ENCODE measurements at regions not wholly inside any gene's neighbourhood (a gene's known extent, or its start where the extent isn't known, plus 50 kb on each side); places are given as distances from the start of the nearest gene placed in this dataset.
"Not testable (repeated sequence)": the region's sequence is repeated elsewhere in the genome, so short reads cannot be mapped to it uniquely, and the experiment has no call there.

- DNase-seq (ENCODE audit: low read depth in 2 of 2): no peak
Observed at GRCh38 chr19:30943101-30943843, 406.0 kb downstream of the TSHZ3 start.

GRCh38 chr19:30942636-30943035, 406.6 kb downstream of the TSHZ3 start:
- DNase-seq (ENCODE audit: low read depth in 2 of 2): no peak

GRCh38 chr19:30941591-30941990, 407.6 kb downstream of the TSHZ3 start:
- no peak for DNase-seq (ENCODE audit: low read depth in 2 of 2)

DNA sequence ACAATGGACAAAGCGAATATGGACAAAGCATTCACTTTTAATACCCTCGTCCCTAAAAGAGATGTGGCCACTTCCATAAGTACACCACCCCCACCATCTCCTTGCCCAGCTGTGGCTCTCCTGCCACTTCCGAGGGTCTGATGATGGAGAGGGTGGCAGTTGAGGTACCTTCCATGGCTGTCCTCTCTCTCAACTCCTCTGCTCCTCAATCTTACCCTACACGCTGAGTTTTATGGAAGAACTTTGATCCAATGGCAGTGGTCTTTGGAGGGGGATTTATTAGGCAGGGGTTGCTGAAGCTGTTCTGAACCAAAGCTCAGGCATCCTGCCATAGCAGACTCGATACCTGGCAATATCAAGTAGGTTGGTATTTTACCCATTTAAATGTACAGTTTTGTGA, 413.0 kb downstream of the TSHZ3 start:
- no peak for DNase-seq (ENCODE audit: low read depth in 2 of 2)

GRCh38 chr19:30935146-30935545, 414.1 kb downstream of the TSHZ3 start:
- DNase-seq (ENCODE audit: low read depth in 2 of 2): no peak

DNA sequence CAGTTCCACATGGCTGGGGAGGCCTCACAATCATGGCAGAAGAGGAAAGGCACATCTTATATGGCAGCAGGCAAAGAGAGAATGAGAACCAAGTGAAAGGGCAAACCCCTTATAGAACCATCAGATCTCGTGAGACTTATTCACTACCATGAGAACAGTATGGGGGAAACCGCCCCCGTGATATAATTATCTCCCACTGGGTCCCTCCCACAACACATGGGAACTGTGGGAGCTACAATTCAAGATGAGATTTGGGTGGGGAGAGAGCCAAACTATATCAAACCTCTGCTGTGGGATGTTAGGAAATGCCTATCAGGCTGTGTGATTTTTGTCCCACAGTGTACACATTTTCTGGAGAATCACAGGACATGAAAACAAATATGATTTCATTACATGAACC, 415.8 kb downstream of the TSHZ3 start:
- DNase-seq (ENCODE audit: low read depth in 2 of 2): not testable (repeated sequence)

DNA sequence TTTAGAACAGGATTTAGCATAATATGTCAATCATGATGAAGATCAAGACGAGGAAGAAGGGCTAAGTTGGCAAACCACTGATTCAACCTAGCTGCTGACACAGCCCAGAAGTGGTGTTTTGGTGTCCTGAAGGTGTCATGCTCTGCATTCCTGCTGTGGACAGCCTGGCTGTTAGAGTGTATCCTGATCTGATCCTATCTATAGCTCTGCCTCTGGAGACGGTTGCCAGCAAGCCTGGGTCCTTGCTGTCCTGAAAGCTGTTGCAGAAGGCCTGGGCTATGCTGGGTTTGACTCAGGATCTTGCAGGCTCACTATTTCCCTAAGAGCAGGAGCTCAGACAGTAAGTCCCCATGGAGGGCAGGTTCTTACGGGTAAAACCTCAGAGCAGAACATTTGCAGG, 416.4 kb downstream of the TSHZ3 start:
- DNase-seq (ENCODE audit: low read depth in 2 of 2): no peak

GRCh38 chr19:30930941-30931706, 418.1 kb downstream of the TSHZ3 start:
- DNase-seq (ENCODE audit: low read depth in 2 of 2): no peak

DNA sequence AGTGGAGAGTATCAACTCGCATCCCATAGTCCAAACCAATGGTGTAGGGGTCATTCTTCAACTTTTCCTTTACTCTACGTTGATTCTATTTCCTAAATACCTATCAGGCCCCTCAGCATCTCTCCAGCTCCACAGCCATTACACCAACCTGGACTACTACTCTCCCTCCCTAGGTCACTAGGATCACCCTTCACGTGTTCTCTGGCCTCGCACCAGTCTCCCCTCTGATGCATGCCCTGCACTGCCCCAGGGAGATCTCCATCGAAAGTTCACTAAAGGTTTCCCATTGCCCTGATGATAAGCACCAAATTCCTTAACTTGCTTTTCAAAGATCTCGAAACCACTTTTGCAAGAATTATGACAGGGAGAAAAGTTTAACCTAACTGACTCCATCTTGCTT, 421.5 kb downstream of the TSHZ3 start:
- no peak for DNase-seq (ENCODE audit: low read depth in 2 of 2)

GRCh38 chr19:30924670-30925069, 424.6 kb downstream of the TSHZ3 start:
- DNase-seq (ENCODE audit: low read depth in 2 of 2): no peak

- no peak for DNase-seq (ENCODE audit: low read depth in 2 of 2)
Observed at GRCh38 chr19:30924069-30924636, 425.1 kb downstream of the TSHZ3 start.

- DNase-seq (ENCODE audit: low read depth in 2 of 2): no peak
Observed at GRCh38 chr19:30923621-30924020, 425.6 kb downstream of the TSHZ3 start.

DNA sequence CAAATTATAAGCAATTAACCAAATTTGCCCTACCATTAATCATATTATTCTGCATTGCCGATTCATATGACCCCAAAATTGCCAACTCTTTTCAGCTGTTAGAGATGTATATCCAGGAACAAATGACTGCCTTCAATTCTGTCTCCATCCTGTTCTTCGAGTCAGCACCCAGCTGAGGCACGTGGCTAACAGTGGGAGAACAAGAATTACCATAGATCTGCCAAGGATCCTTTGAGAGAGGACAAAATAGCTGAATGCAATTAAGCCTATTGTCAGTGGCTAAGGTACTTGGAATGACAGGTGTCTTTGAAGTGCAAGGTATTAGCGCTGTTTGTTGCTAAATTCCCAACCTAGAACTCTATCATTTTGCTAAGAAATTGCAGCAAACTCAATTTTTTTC, 426.1 kb downstream of the TSHZ3 start:
- DNase-seq (ENCODE audit: low read depth in 2 of 2): no peak

- no peak for DNase-seq (ENCODE audit: low read depth in 2 of 2)
Observed at GRCh38 chr19:30920222-30920621, 429.0 kb downstream of the TSHZ3 start.

- no peak for DNase-seq (ENCODE audit: low read depth in 2 of 2)
Observed at GRCh38 chr19:30919737-30920136, 429.5 kb downstream of the TSHZ3 start.

DNA sequence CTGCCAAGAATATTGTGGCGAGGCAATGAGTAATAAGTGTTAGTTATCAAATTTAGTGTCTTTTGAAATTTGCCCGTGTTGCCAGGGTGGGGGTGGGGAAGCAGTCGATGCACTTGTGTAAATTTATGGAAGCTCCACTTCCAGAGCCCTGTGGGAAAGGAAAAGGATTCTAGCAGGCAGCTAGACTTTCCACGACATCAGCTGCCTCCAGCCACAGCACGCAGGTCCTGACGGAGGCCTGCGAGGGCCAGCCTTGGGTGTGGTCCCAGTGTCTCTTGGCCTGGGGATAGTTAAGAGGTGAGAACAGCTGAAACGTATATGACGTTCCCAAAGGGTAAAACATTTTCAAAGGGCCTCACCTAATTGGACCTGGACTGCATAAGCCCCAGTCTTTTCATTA, 433.0 kb downstream of the TSHZ3 start:
- no peak for DNase-seq (ENCODE audit: low read depth in 2 of 2)

DNA sequence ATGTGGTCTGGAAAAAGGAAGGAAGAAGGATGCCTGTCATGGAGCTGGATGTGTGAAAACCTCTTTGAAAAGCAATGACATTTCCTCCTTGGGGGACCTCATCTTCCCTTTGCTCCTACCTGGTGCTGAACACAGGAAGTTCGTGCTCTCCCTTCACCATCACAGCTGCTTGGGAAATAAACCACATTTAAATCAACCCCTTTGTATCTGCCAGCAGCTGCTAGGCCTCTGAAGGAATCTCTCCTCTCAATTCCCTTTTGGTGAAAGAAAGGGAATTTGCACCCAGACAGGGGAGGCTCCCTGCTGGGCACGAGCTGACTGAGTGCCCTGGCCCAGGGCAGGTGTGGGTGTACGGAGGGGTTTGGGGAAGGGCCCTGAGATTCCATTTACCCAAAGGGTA, 437.7 kb downstream of the TSHZ3 start:
- no peak for DNase-seq (ENCODE audit: low read depth in 2 of 2)

DNA sequence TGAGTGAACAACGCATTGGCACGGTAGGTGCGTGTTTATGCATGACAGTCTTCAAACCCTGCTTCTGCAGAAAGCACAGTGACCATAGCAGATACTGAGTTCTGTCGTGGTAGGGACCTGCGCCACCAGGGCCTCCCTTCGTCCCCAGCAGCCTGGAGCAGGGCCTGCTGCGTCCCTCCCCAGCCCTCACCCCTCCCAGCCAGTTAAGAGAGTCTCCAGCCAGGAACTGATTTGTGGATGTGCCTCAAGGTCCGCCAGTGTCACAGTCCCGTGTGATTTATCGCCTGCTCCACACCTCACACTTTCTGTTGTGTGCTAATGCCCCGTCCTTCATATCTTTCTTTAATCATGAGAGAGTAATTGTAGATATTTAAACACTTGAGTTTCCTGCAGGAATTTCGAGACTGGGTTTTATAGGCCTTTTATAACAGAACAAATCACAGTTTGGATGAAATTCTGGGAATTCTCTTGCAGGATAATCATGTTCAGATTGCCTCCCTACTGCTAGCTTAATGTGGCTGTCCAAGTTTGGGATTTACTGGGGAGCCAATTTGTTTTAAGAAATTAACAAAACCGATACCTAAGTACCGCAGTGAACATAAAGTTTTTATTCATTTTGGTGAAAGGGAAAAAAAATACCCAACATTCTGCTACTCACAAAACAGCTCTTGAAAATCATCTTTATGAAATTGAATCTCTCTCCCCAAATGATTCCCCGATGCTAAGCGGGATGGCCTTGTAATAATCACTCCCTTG, 438.6 kb downstream of the TSHZ3 start:
- no peak for DNase-seq (ENCODE audit: low read depth in 2 of 2)

DNA sequence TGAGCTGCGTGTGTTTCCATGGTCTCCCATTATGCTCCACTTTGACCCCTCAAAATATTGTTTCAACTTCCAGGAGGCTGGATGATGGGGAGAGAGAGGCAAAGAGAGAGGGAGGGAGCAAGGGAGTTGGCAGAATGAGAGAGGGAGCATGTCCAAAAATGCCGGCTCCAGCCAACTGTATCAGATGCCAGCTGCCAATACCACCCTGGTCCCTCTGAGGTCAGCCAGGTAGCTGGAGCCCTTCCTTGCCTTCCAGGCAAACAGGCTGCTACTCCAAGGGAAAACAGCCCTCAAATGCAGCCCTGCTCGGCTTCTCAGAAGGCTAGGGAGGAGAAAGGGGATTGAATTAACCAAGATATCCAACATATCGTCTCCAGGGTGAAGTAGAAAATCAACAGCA, 440.0 kb downstream of the TSHZ3 start:
- DNase-seq (ENCODE audit: low read depth in 2 of 2): no peak

DNA sequence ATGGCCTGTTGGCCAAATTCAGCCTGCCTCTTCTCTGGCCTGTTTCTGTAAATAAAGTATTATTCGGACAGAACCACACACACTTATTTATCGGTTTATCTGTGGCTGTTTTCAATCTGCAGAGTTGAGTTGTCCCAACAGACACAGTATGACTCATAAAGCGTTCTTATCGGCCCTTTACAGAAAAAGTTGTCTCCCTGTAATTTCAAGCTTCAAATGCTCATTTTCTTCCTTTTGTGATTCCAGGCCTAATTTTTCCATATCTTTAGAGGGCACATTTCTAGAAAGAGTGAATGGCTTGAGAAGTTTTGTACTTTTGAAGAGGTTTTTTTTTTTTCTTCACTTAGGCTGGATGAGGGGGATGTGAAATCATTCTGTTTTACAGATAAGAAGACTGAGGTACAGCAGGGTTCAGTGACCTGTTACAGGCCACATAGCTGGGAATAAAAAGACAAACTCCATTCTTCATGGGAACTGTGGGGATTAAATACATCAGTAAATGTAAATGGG, 440.9 kb downstream of the TSHZ3 start:
- DNase-seq (ENCODE audit: low read depth in 2 of 2): no peak

DNA sequence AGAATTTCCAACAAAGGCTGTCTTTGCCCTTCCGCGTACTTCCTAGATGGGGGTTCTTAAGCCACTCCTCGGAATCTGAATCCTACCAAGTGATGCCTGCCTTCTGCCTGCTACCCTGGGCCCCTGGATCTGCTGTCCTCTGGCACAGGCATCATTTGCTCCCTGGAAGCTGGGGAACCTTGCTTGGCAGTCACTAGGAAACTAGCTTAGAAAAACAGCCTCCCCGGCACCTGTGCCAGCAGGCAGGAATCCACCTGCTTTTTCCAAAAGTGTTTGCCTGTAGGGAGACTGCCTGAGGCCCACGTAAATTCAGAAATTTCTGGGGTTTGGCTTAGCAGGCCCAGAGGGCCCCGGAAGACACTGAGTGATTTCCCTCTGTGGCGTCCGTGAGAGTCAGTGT, 442.4 kb downstream of the TSHZ3 start:
- DNase-seq (ENCODE audit: low read depth in 2 of 2): no peak

DNA sequence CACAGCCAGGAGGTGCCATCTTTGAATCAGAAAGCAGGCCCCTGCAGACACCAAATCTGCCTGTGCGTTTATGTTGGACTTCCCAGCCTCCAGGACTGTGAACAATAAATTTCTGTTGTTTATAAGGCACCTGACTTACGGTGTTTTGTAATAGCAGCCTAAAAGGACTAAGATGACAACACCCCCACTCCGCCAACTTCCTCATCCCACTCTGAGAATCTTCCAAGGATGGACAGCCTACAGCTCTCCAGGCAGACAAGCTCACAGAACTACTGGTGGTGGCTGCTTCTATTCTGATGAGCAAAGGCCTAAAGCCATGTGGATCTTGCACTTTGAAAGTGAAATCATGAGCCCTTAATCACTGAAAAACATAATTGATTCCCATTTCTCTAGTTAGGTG, 449.2 kb downstream of the TSHZ3 start:
- DNase-seq (ENCODE audit: low read depth in 2 of 2): no peak
